AG20443 (cell line): ENCODE measurements at regions not wholly inside any gene's neighbourhood (a gene's known extent, or its start where the extent isn't known, plus 50 kb on each side); places are given as distances from the start of the nearest gene placed in this dataset.

ENCODE experiments used
- DNase-seq: peaks from one replicate; pipeline ENCODE4 v3.0.0; 2012; ENCODE audit warnings: low spot score, mixed read lengths

- DNase-seq, result no peak
These were observed 117.4 kb downstream of the AXIN2 start for GRCh38 chr17:65444049-65444448.

GRCh38 chr17:65442691-65443090 lies 118.8 kb downstream of the AXIN2 start:
- DNase-seq, result no peak

DNA sequence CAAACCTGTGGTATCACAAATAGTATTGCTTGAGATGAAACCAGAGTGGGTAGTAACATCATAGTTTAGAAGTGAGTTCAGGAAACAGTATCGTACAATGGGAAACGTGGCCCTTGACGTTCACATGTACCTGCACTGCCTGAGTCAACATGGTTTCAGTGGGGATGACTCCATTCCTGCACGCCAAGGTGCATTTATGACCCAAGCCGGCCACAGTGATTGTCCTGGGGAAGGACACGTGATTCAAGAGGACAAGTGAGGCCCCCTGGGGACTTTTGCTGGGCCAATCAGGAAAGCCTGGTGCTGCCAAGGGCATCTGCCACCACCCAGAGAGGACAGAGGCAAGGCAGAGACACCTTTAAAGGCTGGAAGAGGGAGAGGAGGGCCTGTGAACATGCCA lies 119.2 kb downstream of the AXIN2 start:
- DNase-seq, result no peak

DNA sequence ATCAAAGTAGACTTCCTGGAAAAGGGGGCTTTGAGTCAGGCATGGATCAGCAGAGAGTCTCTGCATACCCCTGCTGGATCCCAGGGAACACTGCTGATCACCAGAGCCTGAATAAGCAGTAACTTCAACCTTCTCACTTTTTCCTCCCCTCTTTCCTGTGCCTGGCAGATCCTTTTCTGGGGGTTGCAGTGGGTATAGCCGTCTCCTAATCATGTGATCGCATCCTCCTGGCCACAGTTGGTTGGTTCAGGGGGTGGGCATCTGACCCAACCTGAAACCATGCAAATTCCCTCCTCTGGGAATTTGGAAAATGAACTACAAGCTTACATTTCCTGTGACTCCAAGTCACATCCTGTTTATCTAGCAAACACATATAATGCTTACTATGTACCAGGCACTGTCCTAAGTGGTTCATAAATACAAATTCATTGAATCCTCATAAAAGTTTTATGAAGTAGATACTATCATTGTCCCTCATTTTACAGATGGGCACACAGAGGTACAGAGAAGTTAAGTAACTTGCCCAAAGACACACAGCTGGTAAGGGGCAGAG lies 120.3 kb downstream of the AXIN2 start:
- no peak for DNase-seq

GRCh38 chr17:65438708-65439294 lies 122.6 kb downstream of the AXIN2 start:
- peak; percentile 33 for DNase-seq

DNA sequence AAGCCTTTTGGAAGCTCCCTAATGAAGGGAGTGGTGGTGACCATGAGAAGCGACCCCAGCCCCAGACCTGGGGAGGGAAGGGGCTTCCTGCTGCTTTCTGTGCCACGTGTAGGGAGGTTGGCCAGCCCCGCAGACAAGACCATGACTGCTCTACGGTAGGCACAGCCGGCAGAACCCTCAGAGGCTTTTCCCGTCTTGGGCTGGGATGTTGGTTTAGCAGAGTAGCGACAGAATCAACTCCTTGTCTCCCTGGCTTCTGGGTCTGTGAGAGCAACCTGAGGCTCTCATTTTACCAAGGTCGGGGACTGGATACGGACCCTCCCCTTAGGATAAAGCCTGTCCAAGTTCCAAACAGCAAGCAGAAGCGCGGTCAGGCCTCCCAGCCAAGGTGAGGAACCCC lies 123.3 kb downstream of the AXIN2 start:
- no peak for DNase-seq

GRCh38 chr17:65436871-65437270 lies 124.6 kb downstream of the AXIN2 start:
- no peak for DNase-seq

DNA sequence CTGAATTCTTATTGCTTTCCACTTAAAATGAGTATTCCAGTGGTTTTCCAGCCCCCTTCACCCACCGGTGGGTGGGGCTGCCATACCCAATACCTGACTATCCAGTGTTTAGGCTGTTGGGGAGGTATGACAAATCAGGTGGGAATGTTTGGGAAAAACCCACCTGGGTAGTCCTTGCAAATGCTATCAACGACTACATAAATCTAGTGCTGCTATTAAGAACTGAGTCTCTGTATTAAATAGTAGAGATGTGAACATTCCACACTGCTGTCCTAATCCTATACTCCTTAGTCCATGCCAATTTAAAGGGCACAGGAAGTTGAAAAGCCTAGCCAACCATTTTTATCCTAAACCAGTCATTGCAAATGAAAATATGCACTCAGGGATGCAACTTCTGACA lies 126.6 kb downstream of the AXIN2 start:
- DNase-seq, result no peak

DNA sequence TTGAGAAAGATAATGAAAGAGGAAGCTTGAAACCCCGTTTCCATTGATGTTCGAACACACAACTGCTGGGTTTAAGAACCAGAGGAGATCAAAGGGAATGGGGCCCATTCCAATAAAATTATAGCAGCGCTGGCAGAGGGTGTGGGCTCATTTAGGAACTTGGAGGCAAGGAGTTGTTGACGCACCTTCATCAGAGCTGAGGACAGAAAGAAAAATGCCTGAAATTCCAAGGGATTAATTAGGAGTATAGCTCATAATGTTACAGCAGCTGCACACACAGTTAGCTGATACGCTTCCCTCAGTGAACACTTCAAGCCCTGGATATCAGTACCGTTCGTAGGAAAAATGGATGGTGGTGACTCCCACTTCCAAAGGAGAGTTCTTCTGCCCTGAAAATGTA lies 127.2 kb downstream of the AXIN2 start:
- no peak for DNase-seq

DNA sequence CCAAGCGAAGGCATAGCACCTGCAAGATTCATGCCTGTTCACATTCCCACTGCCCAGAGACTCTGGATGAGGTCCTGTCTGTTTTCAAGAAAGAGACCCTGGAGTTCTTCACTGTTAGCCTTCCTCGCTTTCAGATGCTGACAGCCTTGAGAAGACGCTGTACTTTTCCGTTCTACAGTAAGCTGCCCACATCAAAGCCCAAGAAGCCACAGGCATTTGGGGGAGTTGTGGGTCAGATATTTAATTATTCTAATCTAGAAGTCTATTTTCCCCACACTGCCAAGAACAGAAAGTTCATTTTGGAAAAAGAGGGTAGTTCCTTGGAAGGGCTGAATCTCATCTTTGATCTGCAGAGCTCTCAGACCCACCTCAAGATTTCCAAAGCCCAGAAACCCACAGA lies 127.9 kb downstream of the AXIN2 start:
- no peak for DNase-seq

DNA sequence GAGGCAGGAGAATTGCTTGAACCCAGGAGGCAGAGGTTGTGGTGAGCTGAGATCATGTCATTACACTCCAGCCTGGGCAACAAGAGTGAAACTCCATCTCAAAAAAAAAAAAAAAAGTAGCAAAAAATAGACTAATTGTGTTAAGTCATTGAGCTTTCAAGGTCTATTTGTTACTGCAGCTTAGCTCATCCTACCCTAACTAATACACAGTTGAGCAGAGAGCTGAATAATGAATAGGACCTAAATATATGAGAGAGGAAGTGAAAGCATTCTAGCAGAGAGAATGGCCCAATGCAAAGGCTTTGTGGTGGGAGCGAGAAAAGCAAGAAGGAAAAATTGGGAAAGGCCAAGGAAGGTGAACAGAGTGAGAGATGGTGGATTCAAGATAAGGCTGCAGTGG lies 128.3 kb downstream of the AXIN2 start:
- DNase-seq, result no peak

DNA sequence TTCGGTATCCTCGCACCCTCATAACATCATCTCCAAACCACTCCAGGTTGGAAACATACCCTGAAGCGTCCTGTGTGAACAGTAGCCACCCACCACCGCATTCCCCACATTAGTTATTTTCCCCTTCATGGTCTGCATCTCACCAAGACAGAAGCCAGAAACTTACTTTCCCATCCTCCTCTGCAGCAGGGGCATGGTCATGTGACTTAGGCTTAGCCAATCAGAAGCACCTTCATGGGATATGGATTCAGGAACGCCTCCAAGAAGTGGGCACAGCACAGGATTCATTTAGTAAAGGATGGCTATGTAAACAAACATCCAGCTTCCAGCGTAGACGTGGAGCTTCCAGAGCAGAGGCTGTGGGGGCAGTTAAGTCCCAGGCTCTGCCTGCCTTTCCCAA lies 130.3 kb downstream of the AXIN2 start:
- no peak for DNase-seq

DNA sequence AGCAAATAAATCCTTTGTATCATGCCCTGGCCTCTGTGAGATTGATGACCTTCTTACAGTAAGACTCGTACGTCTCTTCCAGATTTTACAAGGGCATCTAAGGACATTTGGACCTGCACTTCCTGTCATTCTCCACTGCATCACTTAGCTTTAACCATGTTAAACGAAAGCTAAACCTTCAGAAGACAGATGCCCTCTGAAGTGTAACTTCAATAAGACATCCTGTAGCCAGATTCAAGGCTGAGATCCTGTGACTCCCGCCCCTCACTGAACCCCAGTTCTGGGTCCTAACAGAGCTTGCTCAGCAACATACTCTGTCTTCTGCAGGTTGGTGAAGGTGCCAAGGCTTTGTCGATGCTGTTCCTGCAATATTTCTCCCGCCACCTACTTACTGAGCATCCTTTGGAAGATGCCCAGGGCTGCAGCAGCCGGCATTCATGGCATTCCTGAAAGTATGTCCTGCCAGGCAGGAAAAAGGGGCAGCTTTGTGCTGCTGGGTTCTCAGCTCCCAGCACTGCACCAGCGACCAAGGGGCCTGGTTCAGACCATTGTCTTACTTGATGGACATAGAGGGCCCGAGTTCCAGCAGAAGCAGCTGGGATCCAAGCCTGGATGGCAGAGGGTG lies 131.1 kb downstream of the AXIN2 start:
- DNase-seq, result no peak

DNA sequence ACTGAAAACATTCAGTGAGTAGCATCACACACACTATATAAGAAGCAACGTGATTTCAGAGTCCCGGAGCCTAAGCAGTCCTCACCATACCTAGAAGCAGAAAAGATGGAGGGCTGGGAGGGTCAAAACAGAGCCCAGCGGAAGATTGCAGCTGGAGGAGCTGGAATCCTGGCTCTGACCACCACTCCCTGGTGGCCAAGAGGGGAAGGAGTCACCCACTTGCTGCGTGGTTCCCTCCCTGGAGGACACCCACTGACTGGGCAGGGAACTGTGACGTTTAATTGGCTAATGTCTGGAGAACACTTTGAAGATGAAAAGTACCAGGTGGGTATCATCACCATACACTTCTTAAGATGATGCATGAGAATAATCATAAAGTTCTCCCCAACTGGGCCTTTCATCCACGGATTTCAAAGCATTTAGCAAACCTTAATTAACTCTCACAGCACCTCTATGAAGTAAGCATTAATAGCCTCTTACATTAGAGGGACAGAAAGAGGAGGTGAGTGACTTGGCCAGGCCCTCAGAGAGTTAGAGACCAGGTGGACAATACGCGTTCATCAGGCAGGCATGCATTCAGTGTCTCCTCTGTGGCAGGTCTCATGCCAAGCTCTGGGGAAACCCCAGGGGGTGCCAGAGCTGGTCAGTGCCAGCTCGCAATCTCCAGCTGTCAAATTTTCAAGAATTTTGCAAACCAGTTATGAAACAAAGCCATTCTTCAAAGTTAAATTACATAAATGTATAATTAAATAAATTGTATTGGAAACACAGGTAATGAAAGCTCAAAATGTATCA lies 137.9 kb downstream of the AXIN2 start:
- DNase-seq, result no peak

GRCh38 chr17:65418622-65419021 lies 142.8 kb downstream of the AXIN2 start:
- DNase-seq, result no peak

DNA sequence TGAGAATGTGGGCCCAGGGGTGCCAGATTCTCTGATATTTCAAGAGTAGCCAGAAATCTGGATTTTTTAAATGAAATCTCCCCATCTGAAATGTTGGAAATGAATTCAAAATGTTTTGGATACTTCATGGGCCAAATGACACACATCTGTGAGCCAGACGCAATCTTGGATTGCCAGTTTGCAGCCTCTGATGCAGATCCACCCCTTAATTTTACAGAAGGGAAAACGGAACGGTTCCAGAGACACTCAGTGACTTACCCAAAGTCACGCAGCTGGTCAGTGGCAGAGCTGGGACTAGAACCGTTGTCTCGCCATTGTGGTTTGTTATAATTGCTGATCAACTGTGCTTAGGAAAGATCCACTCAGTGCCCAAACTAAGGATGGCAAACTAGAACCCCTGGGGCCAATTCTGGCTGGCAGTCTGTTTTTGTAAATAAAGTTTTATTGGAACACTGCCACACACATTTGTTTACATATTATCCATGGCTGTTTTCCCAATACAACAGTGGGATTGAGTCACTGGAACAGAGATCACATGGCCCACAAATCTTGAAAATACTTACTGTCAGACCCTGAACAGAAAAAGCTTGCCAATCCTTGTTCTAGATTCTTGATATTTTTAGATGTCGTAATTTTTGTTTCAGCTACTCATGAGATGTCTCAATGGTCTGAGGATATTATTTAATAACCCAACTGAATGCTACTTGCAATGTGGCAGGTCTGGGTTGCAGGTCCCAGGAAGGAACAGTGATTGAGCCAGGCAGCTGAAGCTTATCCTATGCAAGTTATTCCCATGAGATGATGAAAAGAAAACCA lies 143.8 kb downstream of the AXIN2 start:
- DNase-seq, result peak; percentile 54

GRCh38 chr17:65415991-65416390 lies 145.5 kb downstream of the AXIN2 start:
- DNase-seq, result no peak

GRCh38 chr17:65413390-65413789 lies 148.1 kb downstream of the AXIN2 start:
- DNase-seq, result no peak

GRCh38 chr17:65409381-65409780 lies 152.1 kb downstream of the AXIN2 start:
- no peak for DNase-seq

DNA sequence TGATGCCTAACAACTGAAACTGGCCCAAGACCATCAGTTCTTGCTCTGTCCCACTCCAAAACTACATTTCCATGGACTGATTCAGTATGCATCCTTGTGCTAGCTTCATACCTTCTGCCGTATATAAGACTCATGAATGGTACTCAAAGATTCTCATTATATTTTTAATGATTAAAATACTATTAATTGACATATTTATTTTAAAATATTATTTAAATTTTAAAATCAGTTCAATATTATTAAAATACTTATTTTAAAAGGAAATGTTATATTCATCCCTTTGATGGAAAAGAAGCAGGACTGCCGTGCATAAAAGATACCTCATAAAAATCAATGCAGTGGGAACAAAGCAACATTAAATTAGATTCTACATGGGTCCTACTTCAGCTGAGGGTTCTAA lies 153.4 kb downstream of the AXIN2 start:
- DNase-seq, result no peak

DNA sequence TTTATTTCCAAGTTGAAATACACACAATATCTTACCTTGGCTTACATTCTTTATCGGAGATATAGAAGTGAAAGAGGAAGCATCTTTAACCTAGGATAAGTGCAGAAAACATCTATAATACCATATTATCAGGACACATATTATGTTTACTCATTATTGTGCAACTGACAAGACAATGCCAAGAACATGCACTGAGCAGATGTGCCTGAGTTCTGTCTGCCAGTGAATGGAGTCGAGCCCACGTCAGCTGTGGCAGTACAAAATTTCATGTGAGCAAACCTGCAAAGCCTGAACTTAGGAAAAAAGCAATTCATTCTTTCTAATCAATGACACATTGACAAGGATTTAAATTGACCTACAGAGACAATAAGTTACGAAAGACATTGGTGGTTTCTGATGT lies 154.4 kb downstream of the AXIN2 start:
- DNase-seq, result peak; percentile 65

GRCh38 chr17:65406552-65406951 lies 154.9 kb downstream of the AXIN2 start:
- no peak for DNase-seq
